K562 (cell line): ENCODE measurements at regions not wholly inside any gene's neighbourhood (a gene's known extent, or its start where the extent isn't known, plus 50 kb on each side); places are given as distances from the start of the nearest gene placed in this dataset.

ENCODE experiments used
- ATAC-seq: fragments of 200-7000 bp; cut with Tn5 transposase; 3 replicates; pipeline ENCODE4 v1.9.1; 2020; ENCODE audit warnings: moderate library complexity
- BruUV-seq: library from RNA; stranded (reverse); fragments of 400-500 nt; replicated peaks from 2 replicates; lab custom pipeline; 2021; lab: Mats Ljungman, UMichigan
- CTCF ChIA-PET: fragments of 300-600 bp; formaldehyde crosslinking; extraction: SDS; loops from one replicate; lab custom pipeline; 2021; ENCODE audit warnings: low intra/inter-chr PET ratio; lab: Yijun Ruan, JAX
- POLR2A ChIA-PET: fragments of 300-600, 350-650 bp; sonication (Branson Sonifier 250); formaldehyde crosslinking; extraction: SDS; loops from one replicate; lab custom pipeline; 2021; ENCODE audit warnings: antibody characterized with exemption, inconsistent platforms; lab: Yijun Ruan, JAX
- DNase-seq, 4 experiments: peaks; one replicate each; pipeline versions ENCODE4 v3.0.0 to v3.0.0-alpha.2; 2011 to 2018; ENCODE audit warnings: low spot score in 3 of 4, mixed read lengths in 3 of 4; ENCODE audit errors: extremely low read depth in 1 of 4
- FAIRE-seq: peaks from 2 replicates; lab custom pipeline; 2011; peaks lifted over from hg19 to GRCh38; lab: Jason Lieb, UNC
- H2AFZ ChIP-seq: 2 replicates; pipeline ENCODE4 v1.6.0; 2011; ENCODE audit warnings: low read depth, low read length, control low read depth, inconsistent platforms
- H3K27ac ChIP-seq: fragments of 200-600 bp; 3 replicates; pipeline ENCODE4 v1.8.0; 2011; ENCODE audit warnings: low read depth, mild to moderate bottlenecking, control low read depth, inconsistent platforms, low read length, moderate library complexity, mixed read lengths; ENCODE audit errors: extremely low read depth
- H3K27me3 ChIP-seq, 2 experiments: fragments of 300-600 bp in 1 of 2; 2 replicates in 1 of 2; 3 replicates in 1 of 2; pipeline versions ENCODE4 v1.6.0 to v1.8.0; 2011; ENCODE audit warnings: inconsistent platforms in 2 of 2, low read length in 2 of 2, mild to moderate bottlenecking in 1 of 2, mixed read lengths in 1 of 2, moderate library complexity in 1 of 2; ENCODE audit not compliant: control insufficient read depth in 2 of 2, insufficient read depth in 2 of 2
- H3K36me3 ChIP-seq: fragments of 300-600 bp; 3 replicates; pipeline ENCODE4 v1.8.0; 2011; ENCODE audit warnings: mild to moderate bottlenecking, low read length, inconsistent platforms; ENCODE audit not compliant: control insufficient read depth, insufficient read depth
- H3K4me1 ChIP-seq, 2 experiments: fragments of 200-600 bp in 1 of 2; replicated peaks in 1 of 2; 2 replicates in 1 of 2; 3 replicates in 1 of 2; pipeline versions ENCODE4 v1.5.1 to v1.8.0; 2011; ENCODE audit warnings: inconsistent platforms in 2 of 2, low read length in 2 of 2, mild to moderate bottlenecking in 1 of 2, mixed read lengths in 1 of 2, moderate library complexity in 1 of 2; ENCODE audit not compliant: control insufficient read depth in 2 of 2, insufficient read depth in 2 of 2
- H3K4me2 ChIP-seq: 2 replicates; pipeline ENCODE4 v1.6.1; 2011; ENCODE audit warnings: low read length, control low read depth, inconsistent platforms, mixed read lengths; ENCODE audit not compliant: insufficient read depth
- H3K4me3 ChIP-seq: fragments of 200-600 bp; sonication (generic), shearing (Covaris generic); 2 replicates; pipeline ENCODE4 v1.5.1; 2016; ENCODE audit warnings: control low read depth, inconsistent platforms
- H3K79me2 ChIP-seq: fragments of 200-600 bp; 3 replicates; pipeline ENCODE4 v1.8.0; 2011; ENCODE audit warnings: low read length, inconsistent platforms; ENCODE audit not compliant: control insufficient read depth, insufficient read depth
- H3K9ac ChIP-seq, 2 experiments: 2 replicates each; pipeline versions ENCODE4 v1.6.0 to v1.6.1; 2011; ENCODE audit warnings: low read depth in 2 of 2, low read length in 2 of 2, control low read depth in 1 of 2, inconsistent platforms in 1 of 2, mild to moderate bottlenecking in 1 of 2, mixed read lengths in 1 of 2; ENCODE audit not compliant: insufficient read depth in 1 of 2
- H3K9me1 ChIP-seq: one replicate; pipeline ENCODE4 v1.6.0; 2011; ENCODE audit warnings: inconsistent platforms, mild to moderate bottlenecking, low read length, moderate library complexity; ENCODE audit not compliant: control insufficient read depth, insufficient read depth
- H3K9me3 ChIP-seq: replicated peaks from 2 replicates; pipeline ENCODE4 v1.5.1; 2011; ENCODE audit warnings: low read depth, low read length, inconsistent platforms; ENCODE audit not compliant: control insufficient read depth, insufficient read depth
- H4K20me1 ChIP-seq: replicated peaks from 2 replicates; pipeline ENCODE4 v1.6.1; 2011; ENCODE audit warnings: low read length, inconsistent platforms, mixed read lengths; ENCODE audit not compliant: control insufficient read depth, insufficient read depth
- FIP1L1 ChIP-seq: fragments of 200-400 bp; formaldehyde crosslinking; IDR thresholded peaks from 2 replicates; pipeline ENCODE4 v1.6.1; 2018; ENCODE audit warnings: mild to moderate bottlenecking, low read depth, low read length; ENCODE audit not compliant: poor library complexity, severe bottlenecking
- GABPA ChIP-seq: fragments of 200-800 bp; sonication (Bioruptor generic); conservative IDR thresholded peaks from 2 replicates; pipeline ENCODE4 v1.6.1; 2016; ENCODE audit warnings: low read depth, missing genetic modification characterization, missing compliant biosample characterization
- HES1 ChIP-seq: fragments of 450-650 bp; IDR thresholded peaks from 2 replicates; pipeline ENCODE4 v1.6.1; 2016; ENCODE audit warnings: low read depth, mild to moderate bottlenecking, moderate library complexity
- MAFG ChIP-seq: fragments of 450-650 bp; conservative IDR thresholded peaks from 2 replicates; pipeline ENCODE4 v1.6.1; 2016; ENCODE audit warnings: missing genetic modification characterization, missing compliant biosample characterization
- MED1 ChIP-seq: sonication (generic); formaldehyde crosslinking; IDR thresholded peaks from 2 replicates; pipeline ENCODE4 v1.8.1; 2023; ENCODE audit warnings: missing genetic modification reagents, borderline replicate concordance
- NFYB ChIP-seq: IDR thresholded peaks from 2 replicates; pipeline ENCODE4 v1.6.1; 2011; ENCODE audit warnings: mild to moderate bottlenecking, moderate library complexity; ENCODE audit not compliant: insufficient read length; ENCODE audit errors: extremely low read depth
- SETDB1 ChIP-seq: IDR thresholded peaks from one replicate; pipeline ENCODE4 v1.6.1; 2012; ENCODE audit warnings: low read length, control low read depth, inconsistent platforms
- ZNF3 ChIP-seq: fragments of 250-450 bp; sonication (Bioruptor Pico); IDR thresholded peaks from 2 replicates; pipeline ENCODE4 v1.5.0; 2021; ENCODE audit warnings: mild to moderate bottlenecking, moderate library complexity
- ZNF766 ChIP-seq: fragments of 200-800 bp; sonication (Bioruptor generic); conservative IDR thresholded peaks from 2 replicates; pipeline ENCODE4 v1.6.1; 2016; ENCODE audit warnings: missing genetic modification characterization, missing compliant biosample characterization
- WGBS: fragments of 100-300 bp; shearing (Covaris generic); methylation state at CpG from one replicate; pipeline ENCODE4 v1.1.6; 2016; ENCODE audit warnings: low coverage, mixed read lengths; ENCODE audit not compliant: insufficient coverage; ENCODE audit errors: missing lambda C conversion rate; 5-methylcytosine and 5-hydroxymethylcytosine counted together
- in situ Hi-C: fragments of 300-500 bp; cut with MboI; formaldehyde crosslinking; loops from 4 replicates; pipeline ENCODE4 v1.15.0; 2018; ENCODE audit warnings: inconsistent platforms, mixed read lengths
- intact Hi-C: fragments of 100-400 bp; cut with micrococcal nuclease; formaldehyde crosslinking; loops from 2 replicates; pipeline ENCODE4 v1.14.2; 2022

GRCh38 chr3:102183623-102184022 is 251.2 kb upstream of the ZPLD1 start:
- FAIRE-seq, result no peak
- H3K9me1 ChIP-seq, result no peaks in the 10 kb centered on the region
- no TSS peak for BruUV-seq
- no peaks in the 10 kb centered on the region for H4K20me1 ChIP-seq
- DNase-seq, result no peak
- H3K27ac ChIP-seq, result no peak overlapping the region
- in situ Hi-C loops (no loop called here), intact Hi-C loops (no loop called here)
- no peak overlapping the region for H3K4me3 ChIP-seq
- H3K4me1 ChIP-seq, result no peaks in the 10 kb centered on the region
- H3K27me3 ChIP-seq, result no peaks in the 10 kb centered on the region
- TF ChIP-seq FIP1L1, result no peak
- TF ChIP-seq MED1 (CRISPR knock-in tag), result no peak
- no peak for TF ChIP-seq ZNF766
- no peak for ATAC-seq
- no peaks in the 10 kb centered on the region for H3K79me2 ChIP-seq
- H2AFZ ChIP-seq, result no peak overlapping the region
- H3K9ac ChIP-seq, result no peak overlapping the region
- 40% methylated on average over 1 of the region's 1 CpG for WGBS
- ChIA-PET CTCF (no interaction called here), POLR2A (no interaction called here)
- no peaks in the 10 kb centered on the region for H3K36me3 ChIP-seq
- H3K4me2 ChIP-seq, result no peak overlapping the region
- no peaks in the 10 kb centered on the region for H3K9me3 ChIP-seq

- no peak overlapping the region for H3K4me2 ChIP-seq
- H3K27ac ChIP-seq, result no peak overlapping the region
- in situ Hi-C loops (no loop called here), intact Hi-C loops (no loop called here)
- ATAC-seq (no peak), DNase-seq (no peak), FAIRE-seq (no peak)
- no peak overlapping the region for H2AFZ ChIP-seq
- no peak overlapping the region for H3K4me3 ChIP-seq
- no peaks in the 10 kb centered on the region for H4K20me1 ChIP-seq
- H3K4me1 ChIP-seq, result no peaks in the 10 kb centered on the region
- no peaks in the 10 kb centered on the region for H3K36me3 ChIP-seq
- BruUV-seq, result no TSS peak
- CTCF ChIA-PET, result no interaction called here
- 0% methylated on average over 2 of the region's 2 CpGs for WGBS
- TF ChIP-seq NFYB, result no peak
- no peak for TF ChIP-seq HES1
- TF ChIP-seq MAFG, result no peak
- TF ChIP-seq SETDB1, result no peak
- TF ChIP-seq ZNF3, result no peak
- no peak for TF ChIP-seq GABPA (tag)
- no peaks in the 10 kb centered on the region for H3K9me1 ChIP-seq
- no peaks in the 10 kb centered on the region for H3K79me2 ChIP-seq
- POLR2A ChIA-PET, result interaction anchor here (0.7 kb wide), 1 partner anchor 1219 kb away, joined by 3 read pairs; no protein-coding TSS in a partner anchor
- no peaks in the 10 kb centered on the region for H3K9me3 ChIP-seq
- no peaks in the 10 kb centered on the region for H3K27me3 ChIP-seq
- H3K9ac ChIP-seq, result no peak overlapping the region
Measured at GRCh38 chr3:102189541-102189940, 245.3 kb upstream of the ZPLD1 start.
